Right ventricle myocardium superior (tissue), 1 donor: ENCODE measurements at regions not wholly inside any gene's neighbourhood (a gene's known extent, or its start where the extent isn't known, plus 50 kb on each side); places are given as distances from the start of the nearest gene placed in this dataset.

Experiments
- ATAC-seq: fragments of 200-7000 bp; cut with Tn5 transposase; one replicate; pipeline ENCODE4 v1.9.1; 2020; ENCODE audit warnings: mild to moderate bottlenecking; ENCODE audit not compliant: poor library complexity
- DNase-seq: peaks from one replicate; pipeline ENCODE4 v3.0.0-alpha.2; 2020
- intact Hi-C: fragments of 100-400 bp; cut with DNase I; formaldehyde crosslinking; loops from one replicate; pipeline ENCODE4 v1.11.2; 2022
- donor health status: DM: no; HTN: yes; CAD: no; lungs with severe emphysema.

- ATAC-seq (no peak), DNase-seq (no peak)
- intact Hi-C loops, result no loop called here
Observed at GRCh38 chr17:79438546-79439334, 172.1 kb downstream of the RBFOX3 start.

- ATAC-seq (no peak), DNase-seq (no peak)
- intact Hi-C loops, result no loop called here
Observed at GRCh38 chr17:79438058-79438457, 172.8 kb downstream of the RBFOX3 start.

GRCh38 chr17:79437081-79437480, 173.8 kb downstream of the RBFOX3 start:
- ATAC-seq (no peak), DNase-seq (no peak)
- intact Hi-C loops, result no loop called here

- intact Hi-C loops, result no loop called here
- ATAC-seq (no peak), DNase-seq (no peak)
Observed at GRCh38 chr17:79435962-79436361, 174.9 kb downstream of the RBFOX3 start.

- ATAC-seq (no peak), DNase-seq (no peak)
- intact Hi-C loops, result no loop called here
Observed at GRCh38 chr17:79435296-79435695, 175.6 kb downstream of the RBFOX3 start.

- intact Hi-C loops, result no loop called here
- no peak for DNase-seq
- ATAC-seq, result no peak
Observed at GRCh38 chr17:79434215-79434614, 176.6 kb downstream of the RBFOX3 start.

- DNase-seq (no peak), ATAC-seq (no peak)
- intact Hi-C loops, result no loop called here
Observed at GRCh38 chr17:79433379-79433778, 177.5 kb downstream of the RBFOX3 start.

GRCh38 chr17:79431175-79431574, 179.7 kb downstream of the RBFOX3 start:
- intact Hi-C loops, result no loop called here
- no peak for ATAC-seq
- DNase-seq, result no peak

- ATAC-seq (no peak), DNase-seq (no peak)
- intact Hi-C loops, result no loop called here
Observed at GRCh38 chr17:79429864-79430494, 180.9 kb downstream of the RBFOX3 start.

- intact Hi-C loops, result no loop called here
- DNase-seq, result no peak
- no peak for ATAC-seq
Observed at GRCh38 chr17:79428988-79429387, 181.9 kb downstream of the RBFOX3 start.

GRCh38 chr17:79427621-79428539, 183.0 kb downstream of the RBFOX3 start:
- DNase-seq (no peak), ATAC-seq (no peak)
- intact Hi-C loops, result no loop called here

GRCh38 chr17:79425686-79426085, 185.2 kb downstream of the RBFOX3 start:
- DNase-seq, result no peak
- intact Hi-C loops, result no loop called here
- ATAC-seq, result no peak

GRCh38 chr17:79424471-79425185, 186.2 kb downstream of the RBFOX3 start:
- ATAC-seq, result no peak
- intact Hi-C loops, result no loop called here
- DNase-seq, result no peak

GRCh38 chr17:79423811-79424465, 186.9 kb downstream of the RBFOX3 start:
- no peak for ATAC-seq
- intact Hi-C loops, result no loop called here
- no peak for DNase-seq

- intact Hi-C loops, result no loop called here
- ATAC-seq (no peak), DNase-seq (no peak)
Observed at GRCh38 chr17:79422236-79422635, 188.6 kb downstream of the RBFOX3 start.

GRCh38 chr17:79420318-79421243, 190.3 kb downstream of the RBFOX3 start:
- ATAC-seq (no peak), DNase-seq (no peak)
- intact Hi-C loops, result no loop called here

GRCh38 chr17:79417476-79417988, 193.3 kb downstream of the RBFOX3 start:
- no peak for DNase-seq
- intact Hi-C loops, result no loop called here
- ATAC-seq, result no peak
